ENCODE measurements at regions not wholly inside any gene's neighbourhood (a gene's known extent, or its start where the extent isn't known, plus 50 kb on each side); places are given as distances from the start of the nearest gene placed in this dataset.

DNA sequence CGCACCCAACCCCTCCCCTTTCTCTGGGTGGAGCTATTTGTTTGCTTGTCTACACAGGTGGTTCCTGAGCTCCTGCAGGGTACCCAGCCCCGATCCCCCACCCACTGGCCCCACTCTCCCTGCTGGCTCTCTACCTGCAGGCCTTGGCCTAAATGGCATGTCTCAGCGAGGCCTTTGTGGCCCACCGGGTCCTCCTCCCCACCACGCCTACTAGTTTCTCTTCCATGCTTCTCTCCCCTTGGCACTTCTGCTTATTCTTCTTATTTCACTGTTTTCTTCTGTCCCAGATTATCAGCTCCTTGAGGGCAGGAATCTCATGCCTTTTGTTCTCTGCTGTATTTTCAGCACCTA lies 57.4 kb upstream of the ZNF536 start:
- Histone ChIP-seq H3K4me3 (ENCODE audit: low read depth, low read length) (no peak overlapping the region), H3K27ac (ENCODE audit: extremely low read depth, low read depth, low read length) (no peak overlapping the region), H3K4me1 (ENCODE audit: control insufficient read depth, insufficient read depth, low read length) (no peaks in the 10 kb centered on the region), H3K36me3 (ENCODE audit: control insufficient read depth in 2 of 2, insufficient read depth in 1 of 2, low read length in 2 of 2) (no peaks in the 10 kb centered on the region), H3K9me3 (ENCODE audit: control insufficient read depth, insufficient read depth, low read depth, low read length) (no peaks in the 10 kb centered on the region)
- CTCF ChIA-PET, result interaction anchor here (0.6 to 1.2 kb wide), 3 partner anchors 19 to 335 kb away, joined by 3 to 4 read pairs (median 3); no protein-coding TSS in a partner anchor
- POLR2A ChIA-PET, result no interaction called here
- no peak for TF ChIP-seq ZSCAN30 (tag by site-specific recombination; IDR thresholded peaks at IDR 0.05)
- TF ChIP-seq ZFP37 (tag by site-specific recombination; IDR thresholded peaks at IDR 0.05), result no peak
- no peak for TF ChIP-seq GLI4 (tag by site-specific recombination; IDR thresholded peaks at IDR 0.05)
- no peak for TF ChIP-seq ZNF366 (tag by site-specific recombination; conservative IDR thresholded peaks at IDR 0.05)
- TF ChIP-seq GLIS2 (tag by site-specific recombination; IDR thresholded peaks at IDR 0.05), result no peak
- TF ChIP-seq, protein P1, sequence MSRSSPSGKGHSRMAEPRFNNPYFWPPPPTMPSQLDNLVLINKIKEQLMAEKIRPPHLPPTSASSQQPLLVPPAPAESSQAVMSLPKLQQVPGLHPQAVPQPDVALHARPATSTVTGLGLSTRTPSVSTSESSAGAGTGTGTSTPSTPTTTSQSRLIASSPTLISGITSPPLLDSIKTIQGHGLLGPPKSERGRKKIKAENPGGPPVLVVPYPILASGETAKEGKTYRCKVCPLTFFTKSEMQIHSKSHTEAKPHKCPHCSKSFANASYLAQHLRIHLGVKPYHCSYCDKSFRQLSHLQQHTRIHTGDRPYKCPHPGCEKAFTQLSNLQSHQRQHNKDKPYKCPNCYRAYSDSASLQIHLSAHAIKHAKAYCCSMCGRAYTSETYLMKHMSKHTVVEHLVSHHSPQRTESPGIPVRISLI (tag by site-specific recombination; IDR thresholded peaks at IDR 0.05), result no peak
- TF ChIP-seq, protein P2, sequence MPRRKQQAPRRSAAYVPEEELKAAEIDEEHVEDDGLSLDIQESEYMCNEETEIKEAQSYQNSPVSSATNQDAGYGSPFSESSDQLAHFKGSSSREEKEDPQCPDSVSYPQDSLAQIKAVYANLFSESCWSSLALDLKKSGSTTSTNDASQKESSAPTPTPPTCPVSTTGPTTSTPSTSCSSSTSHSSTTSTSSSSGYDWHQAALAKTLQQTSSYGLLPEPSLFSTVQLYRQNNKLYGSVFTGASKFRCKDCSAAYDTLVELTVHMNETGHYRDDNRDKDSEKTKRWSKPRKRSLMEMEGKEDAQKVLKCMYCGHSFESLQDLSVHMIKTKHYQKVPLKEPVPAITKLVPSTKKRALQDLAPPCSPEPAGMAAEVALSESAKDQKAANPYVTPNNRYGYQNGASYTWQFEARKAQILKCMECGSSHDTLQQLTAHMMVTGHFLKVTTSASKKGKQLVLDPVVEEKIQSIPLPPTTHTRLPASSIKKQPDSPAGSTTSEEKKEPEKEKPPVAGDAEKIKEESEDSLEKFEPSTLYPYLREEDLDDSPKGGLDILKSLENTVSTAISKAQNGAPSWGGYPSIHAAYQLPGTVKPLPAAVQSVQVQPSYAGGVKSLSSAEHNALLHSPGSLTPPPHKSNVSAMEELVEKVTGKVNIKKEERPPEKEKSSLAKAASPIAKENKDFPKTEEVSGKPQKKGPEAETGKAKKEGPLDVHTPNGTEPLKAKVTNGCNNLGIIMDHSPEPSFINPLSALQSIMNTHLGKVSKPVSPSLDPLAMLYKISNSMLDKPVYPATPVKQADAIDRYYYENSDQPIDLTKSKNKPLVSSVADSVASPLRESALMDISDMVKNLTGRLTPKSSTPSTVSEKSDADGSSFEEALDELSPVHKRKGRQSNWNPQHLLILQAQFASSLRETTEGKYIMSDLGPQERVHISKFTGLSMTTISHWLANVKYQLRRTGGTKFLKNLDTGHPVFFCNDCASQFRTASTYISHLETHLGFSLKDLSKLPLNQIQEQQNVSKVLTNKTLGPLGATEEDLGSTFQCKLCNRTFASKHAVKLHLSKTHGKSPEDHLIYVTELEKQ (tag by site-specific recombination; IDR thresholded peaks at IDR 0.05; ENCODE audit: borderline replicate concordance), result no peak
- no peak for TF ChIP-seq ZEB2 (tag by site-specific recombination; IDR thresholded peaks at IDR 0.05)

DNA sequence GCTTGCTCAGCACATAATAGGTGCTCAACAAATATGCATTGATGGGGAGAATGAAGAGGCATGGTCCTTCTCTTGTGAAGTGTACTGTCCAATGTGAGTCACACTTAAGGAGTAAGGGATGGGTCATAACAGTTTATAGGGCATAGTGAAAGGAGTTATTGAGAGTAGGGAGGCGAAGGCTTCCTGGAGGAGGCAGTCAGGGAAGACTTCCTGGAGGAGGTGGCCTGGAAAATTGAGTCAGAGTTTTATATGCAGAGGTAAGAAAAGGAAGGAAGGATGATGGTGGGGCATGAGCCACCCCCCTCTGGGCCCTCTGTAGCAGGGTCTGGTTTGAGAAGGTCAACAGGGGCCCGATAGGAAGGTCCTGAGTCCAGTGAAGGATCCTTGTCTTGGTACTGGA lies 57.0 kb upstream of the ZNF536 start:
- CTCF ChIA-PET, result interaction anchor here (0.6 to 1.2 kb wide), 2 partner anchors 19 to 105 kb away, joined by 3 to 4 read pairs; no protein-coding TSS in a partner anchor
- POLR2A ChIA-PET, result no interaction called here
- H3K36me3 ChIP-seq (ENCODE audit: control insufficient read depth in 2 of 2, insufficient read depth in 1 of 2, low read length in 2 of 2), result no peaks in the 10 kb centered on the region
- no peak overlapping the region for H3K27ac ChIP-seq (ENCODE audit: extremely low read depth, low read depth, low read length)
- H3K9me3 ChIP-seq (ENCODE audit: control insufficient read depth, insufficient read depth, low read depth, low read length), result no peaks in the 10 kb centered on the region
- peak; percentile 85 for TF ChIP-seq ZNF664 (tag by site-specific recombination; IDR thresholded peaks at IDR 0.05)
- TF ChIP-seq ZNF16 (tag by site-specific recombination; IDR thresholded peaks at IDR 0.05; ENCODE audit: low read depth), result no peak
- no peaks in the 10 kb centered on the region for H3K4me1 ChIP-seq (ENCODE audit: control insufficient read depth, insufficient read depth, low read length)
- no peak overlapping the region for H3K4me3 ChIP-seq (ENCODE audit: low read depth, low read length)

DNA sequence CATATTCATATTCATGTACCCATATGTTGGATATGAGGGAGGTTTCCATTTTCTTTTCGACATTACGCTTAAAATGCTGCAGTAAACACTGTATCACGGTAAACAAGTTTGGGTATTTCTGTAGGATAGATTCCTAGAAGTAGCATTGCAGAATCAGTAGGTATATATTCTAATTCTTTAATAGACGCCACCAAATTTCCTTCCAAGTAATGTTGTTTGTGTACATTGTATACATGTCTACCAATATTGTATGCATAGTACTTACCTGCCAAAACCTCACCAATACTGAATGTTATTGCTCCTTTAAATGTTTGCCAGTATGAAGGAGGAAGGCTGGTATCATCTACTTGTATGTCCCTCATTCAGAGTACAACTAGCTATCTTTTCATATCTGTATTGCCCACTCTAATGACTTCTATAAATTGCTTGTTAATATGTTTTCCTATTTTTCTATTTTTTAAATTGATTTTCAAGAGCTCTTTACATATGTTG lies 56.1 kb upstream of the ZNF536 start:
- H3K36me3 ChIP-seq (ENCODE audit: control insufficient read depth in 2 of 2, insufficient read depth in 1 of 2, low read length in 2 of 2), result no peaks in the 10 kb centered on the region; a peak in 1 of 3 replicates
- no peak overlapping the region for H3K4me3 ChIP-seq (ENCODE audit: low read depth, low read length)
- TF ChIP-seq, protein P3, sequence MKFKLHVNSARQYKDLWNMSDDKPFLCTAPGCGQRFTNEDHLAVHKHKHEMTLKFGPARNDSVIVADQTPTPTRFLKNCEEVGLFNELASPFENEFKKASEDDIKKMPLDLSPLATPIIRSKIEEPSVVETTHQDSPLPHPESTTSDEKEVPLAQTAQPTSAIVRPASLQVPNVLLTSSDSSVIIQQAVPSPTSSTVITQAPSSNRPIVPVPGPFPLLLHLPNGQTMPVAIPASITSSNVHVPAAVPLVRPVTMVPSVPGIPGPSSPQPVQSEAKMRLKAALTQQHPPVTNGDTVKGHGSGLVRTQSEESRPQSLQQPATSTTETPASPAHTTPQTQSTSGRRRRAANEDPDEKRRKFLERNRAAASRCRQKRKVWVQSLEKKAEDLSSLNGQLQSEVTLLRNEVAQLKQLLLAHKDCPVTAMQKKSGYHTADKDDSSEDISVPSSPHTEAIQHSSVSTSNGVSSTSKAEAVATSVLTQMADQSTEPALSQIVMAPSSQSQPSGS (tag by site-specific recombination; IDR thresholded peaks at IDR 0.05; ENCODE audit: low read depth), result no peak
- TF ChIP-seq ZNF184 (tag by site-specific recombination; IDR thresholded peaks at IDR 0.05) (peak; percentile 99), ZNF248 (tag by site-specific recombination; IDR thresholded peaks at IDR 0.05) (peak; percentile 92)
- ChIA-PET CTCF (interaction anchor here (0.7 to 1.2 kb wide), 2 partner anchors 8 to 358 kb away, joined by 3 to 5 read pairs; no protein-coding TSS in a partner anchor), POLR2A (no interaction called here)
- no peaks in the 10 kb centered on the region for H3K4me1 ChIP-seq (ENCODE audit: control insufficient read depth, insufficient read depth, low read length)
- no peak overlapping the region for H3K27ac ChIP-seq (ENCODE audit: extremely low read depth, low read depth, low read length)
- H3K9me3 ChIP-seq (ENCODE audit: control insufficient read depth, insufficient read depth, low read depth, low read length), result no peaks in the 10 kb centered on the region
